Liver (tissue), 8 donors: ENCODE measurements at regions not wholly inside any gene's neighbourhood (a gene's known extent, or its start where the extent isn't known, plus 50 kb on each side); places are given as distances from the start of the nearest gene placed in this dataset.

Experiments
- DNase-seq: peaks from one replicate; pipeline ENCODE4 v3.0.0-alpha.2; 2017; ENCODE audit warnings: low spot score
- H3K27ac ChIP-seq, 2 donors: one replicate each; pipeline ENCODE4 v1.7.0; 2013; ENCODE audit warnings: inconsistent platforms in 2 of 2, low read length in 2 of 2, control low read depth in 1 of 2, low read depth in 1 of 2, mild to moderate bottlenecking in 1 of 2
- H3K27me3 ChIP-seq, 4 donors: one replicate each; pipeline versions ENCODE4 v1.6.1 to v1.7.0; 2013; ENCODE audit warnings: low read length in 3 of 4, inconsistent platforms in 1 of 4, mild to moderate bottlenecking in 1 of 4, moderate library complexity in 1 of 4; ENCODE audit not compliant: control insufficient read depth in 4 of 4, insufficient read depth in 4 of 4
- H3K36me3 ChIP-seq, 4 donors: one replicate each; pipeline versions ENCODE4 v1.6.1 to v1.7.0; 2013; ENCODE audit warnings: low read length in 3 of 4, mild to moderate bottlenecking in 3 of 4, low read depth in 1 of 4, moderate library complexity in 1 of 4; ENCODE audit not compliant: control insufficient read depth in 4 of 4, insufficient read depth in 3 of 4
- H3K4me1 ChIP-seq, 4 donors: one replicate each; pipeline versions ENCODE4 v1.6.1 to v1.7.0; 2013; ENCODE audit warnings: low read length in 3 of 4, mild to moderate bottlenecking in 3 of 4, moderate library complexity in 1 of 4; ENCODE audit not compliant: control insufficient read depth in 4 of 4, insufficient read depth in 4 of 4
- H3K4me3 ChIP-seq, 3 donors: one replicate each; pipeline versions ENCODE4 v1.6.1 to v1.7.0; 2013; ENCODE audit warnings: low read length in 3 of 3, control low read depth in 1 of 3, low read depth in 1 of 3, mild to moderate bottlenecking in 1 of 3
- H3K9ac ChIP-seq, 2 donors: one replicate each; pipeline ENCODE4 v1.7.0; 2013; ENCODE audit warnings: low read length in 2 of 2, mild to moderate bottlenecking in 2 of 2, moderate library complexity in 2 of 2, control low read depth in 1 of 2, low read depth in 1 of 2
- H3K9me3 ChIP-seq, 4 donors: one replicate each; pipeline versions ENCODE4 v1.6.1 to v1.7.0; 2013; ENCODE audit warnings: low read length in 3 of 4; ENCODE audit not compliant: control insufficient read depth in 4 of 4
- EGR1 ChIP-seq, 2 donors: IDR thresholded peaks; 2 replicates each; pipeline ENCODE4 v1.6.1; 2016 to 2018; ENCODE audit warnings: antibody characterized with exemption in 2 of 2, low read depth in 2 of 2
- FOXA1 ChIP-seq: IDR thresholded peaks from 2 replicates; pipeline ENCODE4 v1.6.1; 2016; ENCODE audit warnings: antibody characterized with exemption
- FOXA2 ChIP-seq: IDR thresholded peaks from 2 replicates; pipeline ENCODE4 v1.6.1; 2016; ENCODE audit warnings: antibody characterized with exemption
- GABPA ChIP-seq, 2 donors: IDR thresholded peaks in 1 of 2; conservative IDR thresholded peaks in 1 of 2; 2 replicates each; pipeline ENCODE4 v1.6.1; 2016; ENCODE audit warnings: antibody characterized with exemption in 2 of 2, mild to moderate bottlenecking in 1 of 2, moderate library complexity in 1 of 2
- HNF4A ChIP-seq, 2 donors: conservative IDR thresholded peaks; 2 replicates each; pipeline ENCODE4 v1.6.1; 2016; ENCODE audit warnings: antibody characterized with exemption in 2 of 2, mild to moderate bottlenecking in 2 of 2
- HNF4G ChIP-seq: IDR thresholded peaks from 2 replicates; pipeline ENCODE4 v1.6.1; 2016; ENCODE audit warnings: antibody characterized with exemption
- JUND ChIP-seq, 2 donors: IDR thresholded peaks; 2 replicates each; pipeline ENCODE4 v1.6.1; 2016; ENCODE audit warnings: antibody characterized with exemption in 2 of 2
- NR2F2 ChIP-seq: IDR thresholded peaks from 2 replicates; pipeline ENCODE4 v1.6.1; 2016; ENCODE audit warnings: antibody characterized with exemption
- RXRA ChIP-seq, 2 donors: IDR thresholded peaks; 2 replicates each; pipeline ENCODE4 v1.6.1; 2017 to 2018; ENCODE audit warnings: antibody characterized with exemption in 2 of 2, mild to moderate bottlenecking in 1 of 2
- SP1 ChIP-seq: IDR thresholded peaks from 2 replicates; pipeline ENCODE4 v1.6.1; 2018; ENCODE audit warnings: antibody characterized with exemption, mild to moderate bottlenecking
- TAF1 ChIP-seq: conservative IDR thresholded peaks from 2 replicates; pipeline ENCODE4 v1.6.1; 2016; ENCODE audit warnings: antibody characterized with exemption, mild to moderate bottlenecking
- YY1 ChIP-seq: IDR thresholded peaks from 2 replicates; pipeline ENCODE4 v1.6.1; 2016; ENCODE audit warnings: antibody characterized with exemption, mild to moderate bottlenecking
- WGBS: extraction: QIAGEN DNeasy Blood & Tissue Kit; methylation state at CpG from one replicate; pipeline ENCODE4 v1.1.7; 2013; 5-methylcytosine and 5-hydroxymethylcytosine counted together
- TF ChIP-seq, protein P1 (sequence below): fragments of 150-350 bp; IDR thresholded peaks from 2 replicates; pipeline ENCODE4 v1.5.1; 2017; ENCODE audit warnings: improper control_type of control experiment, low read depth, low read length; ENCODE audit not compliant: missing input control
- TF ChIP-seq, protein P2 (sequence below): IDR thresholded peaks from 2 replicates; pipeline ENCODE4 v1.6.1; 2016; ENCODE audit warnings: antibody characterized with exemption
- TF ChIP-seq, protein P3 (sequence below): IDR thresholded peaks from 2 replicates; pipeline ENCODE4 v1.6.1; 2016; ENCODE audit warnings: antibody characterized with exemption
- TF ChIP-seq, protein P4 (sequence below): IDR thresholded peaks from 2 replicates; pipeline ENCODE4 v1.6.1; 2016; ENCODE audit warnings: antibody characterized with exemption
- TF ChIP-seq, protein P5 (sequence below): IDR thresholded peaks from 2 replicates; pipeline ENCODE4 v1.6.1; 2016; ENCODE audit warnings: antibody characterized with exemption, mild to moderate bottlenecking
- donor health status: healthy.
- donor health status: healthy.
- donor health status: healthy.
- donor health status: healthy.
- donor health status: healthy.

DNA sequence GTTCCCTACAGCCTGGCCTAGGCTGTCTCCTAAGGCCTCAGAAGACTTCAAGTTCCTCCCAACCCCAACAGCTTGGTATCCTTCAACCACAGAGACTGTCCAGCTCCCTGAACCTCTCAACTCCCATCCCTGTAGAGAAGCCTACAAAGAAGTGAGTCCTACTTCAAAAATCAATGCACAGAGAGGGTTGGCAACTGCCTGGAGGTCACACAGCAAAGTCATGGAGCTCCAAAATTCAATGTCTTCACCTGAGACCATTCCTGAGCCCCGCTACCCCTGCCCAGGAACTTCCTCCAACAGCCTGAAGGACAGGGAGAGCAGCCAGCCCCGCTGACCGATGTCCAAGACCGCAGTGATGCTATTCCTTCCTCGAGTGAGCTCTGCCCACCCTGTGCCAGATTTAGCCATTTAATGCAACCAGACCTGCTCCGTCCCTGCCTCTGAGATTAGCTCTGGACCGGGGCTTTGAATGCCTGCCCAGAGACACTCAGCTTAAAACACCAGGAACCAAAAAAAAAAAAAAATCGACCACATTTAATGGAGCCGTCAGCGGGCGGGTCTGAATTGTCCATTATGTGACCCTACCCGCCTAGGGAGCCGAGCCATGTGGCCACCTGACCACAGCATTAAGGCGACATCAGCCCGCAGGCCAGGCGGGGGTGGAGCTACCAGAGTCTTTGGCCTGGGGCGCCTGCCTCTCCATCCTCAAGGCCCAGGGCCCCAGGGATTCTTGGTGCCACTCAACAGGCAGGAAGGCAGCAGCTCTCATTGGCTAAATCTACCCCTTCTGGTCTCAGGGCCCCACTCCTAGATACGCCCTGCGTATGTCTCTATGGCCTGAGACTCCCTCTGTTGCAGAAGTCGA lies 148.6 kb downstream of the SYF2 start:
- Histone ChIP-seq H3K27me3 (no peaks in the 10 kb centered on the region), H3K4me1 (no peaks in the 10 kb centered on the region), H3K9ac (no peak overlapping the region), H3K27ac (no peak overlapping the region), H3K36me3 (no peaks in the 10 kb centered on the region), H3K4me3 (no peak overlapping the region), H3K9me3 (no peaks in the 10 kb centered on the region)
- DNase-seq: no peak
- WGBS: 85% methylated on average over 20 of the region's 20 CpGs
- TF ChIP-seq, protein P1, sequence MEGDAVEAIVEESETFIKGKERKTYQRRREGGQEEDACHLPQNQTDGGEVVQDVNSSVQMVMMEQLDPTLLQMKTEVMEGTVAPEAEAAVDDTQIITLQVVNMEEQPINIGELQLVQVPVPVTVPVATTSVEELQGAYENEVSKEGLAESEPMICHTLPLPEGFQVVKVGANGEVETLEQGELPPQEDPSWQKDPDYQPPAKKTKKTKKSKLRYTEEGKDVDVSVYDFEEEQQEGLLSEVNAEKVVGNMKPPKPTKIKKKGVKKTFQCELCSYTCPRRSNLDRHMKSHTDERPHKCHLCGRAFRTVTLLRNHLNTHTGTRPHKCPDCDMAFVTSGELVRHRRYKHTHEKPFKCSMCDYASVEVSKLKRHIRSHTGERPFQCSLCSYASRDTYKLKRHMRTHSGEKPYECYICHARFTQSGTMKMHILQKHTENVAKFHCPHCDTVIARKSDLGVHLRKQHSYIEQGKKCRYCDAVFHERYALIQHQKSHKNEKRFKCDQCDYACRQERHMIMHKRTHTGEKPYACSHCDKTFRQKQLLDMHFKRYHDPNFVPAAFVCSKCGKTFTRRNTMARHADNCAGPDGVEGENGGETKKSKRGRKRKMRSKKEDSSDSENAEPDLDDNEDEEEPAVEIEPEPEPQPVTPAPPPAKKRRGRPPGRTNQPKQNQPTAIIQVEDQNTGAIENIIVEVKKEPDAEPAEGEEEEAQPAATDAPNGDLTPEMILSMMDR: no peak
- TF ChIP-seq SP1 (no peak), HNF4A (conservative IDR thresholded peaks at IDR 0.05) (no peak), JUND (IDR thresholded peaks at IDR 0.05) (no peak), YY1 (no peak), TAF1 (no peak), EGR1 (IDR thresholded peaks at IDR 0.05; ENCODE audit: low read depth in 2 of 2) (no peak), RXRA (IDR thresholded peaks at IDR 0.05) (no peak)
- TF ChIP-seq, protein P2, sequence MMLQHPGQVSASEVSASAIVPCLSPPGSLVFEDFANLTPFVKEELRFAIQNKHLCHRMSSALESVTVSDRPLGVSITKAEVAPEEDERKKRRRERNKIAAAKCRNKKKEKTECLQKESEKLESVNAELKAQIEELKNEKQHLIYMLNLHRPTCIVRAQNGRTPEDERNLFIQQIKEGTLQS: no peak
- TF ChIP-seq, protein P3, sequence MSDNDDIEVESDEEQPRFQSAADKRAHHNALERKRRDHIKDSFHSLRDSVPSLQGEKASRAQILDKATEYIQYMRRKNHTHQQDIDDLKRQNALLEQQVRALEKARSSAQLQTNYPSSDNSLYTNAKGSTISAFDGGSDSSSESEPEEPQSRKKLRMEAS: no peak
- TF ChIP-seq, protein P4, sequence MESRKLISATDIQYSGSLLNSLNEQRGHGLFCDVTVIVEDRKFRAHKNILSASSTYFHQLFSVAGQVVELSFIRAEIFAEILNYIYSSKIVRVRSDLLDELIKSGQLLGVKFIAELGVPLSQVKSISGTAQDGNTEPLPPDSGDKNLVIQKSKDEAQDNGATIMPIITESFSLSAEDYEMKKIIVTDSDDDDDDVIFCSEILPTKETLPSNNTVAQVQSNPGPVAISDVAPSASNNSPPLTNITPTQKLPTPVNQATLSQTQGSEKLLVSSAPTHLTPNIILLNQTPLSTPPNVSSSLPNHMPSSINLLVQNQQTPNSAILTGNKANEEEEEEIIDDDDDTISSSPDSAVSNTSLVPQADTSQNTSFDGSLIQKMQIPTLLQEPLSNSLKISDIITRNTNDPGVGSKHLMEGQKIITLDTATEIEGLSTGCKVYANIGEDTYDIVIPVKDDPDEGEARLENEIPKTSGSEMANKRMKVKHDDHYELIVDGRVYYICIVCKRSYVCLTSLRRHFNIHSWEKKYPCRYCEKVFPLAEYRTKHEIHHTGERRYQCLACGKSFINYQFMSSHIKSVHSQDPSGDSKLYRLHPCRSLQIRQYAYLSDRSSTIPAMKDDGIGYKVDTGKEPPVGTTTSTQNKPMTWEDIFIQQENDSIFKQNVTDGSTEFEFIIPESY: no peak

DNA sequence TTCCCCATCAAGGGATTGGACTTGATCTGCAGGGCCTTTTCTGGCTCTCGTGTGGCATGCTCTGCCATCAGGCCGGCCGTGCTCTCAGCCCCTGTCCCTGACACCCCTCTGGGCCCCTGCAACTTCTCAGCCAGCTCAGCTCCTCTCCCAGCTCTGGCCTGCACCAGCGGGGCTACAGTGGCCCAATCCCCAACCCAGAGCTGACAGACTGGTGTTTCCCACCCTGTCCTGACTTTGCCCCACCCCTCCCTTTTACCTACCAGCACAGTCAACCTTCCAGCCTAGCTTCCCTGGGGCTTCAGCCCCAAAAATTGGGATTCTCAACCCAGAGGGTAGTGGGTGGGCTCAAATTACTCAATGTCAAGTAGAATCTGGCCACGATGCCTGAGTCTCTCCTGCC lies 149.3 kb downstream of the SYF2 start:
- DNase-seq: no peak
- no peaks in the 10 kb centered on the region for H3K9me3 ChIP-seq
- 92% methylated on average over 5 of the region's 5 CpGs for WGBS
- no peak overlapping the region for H3K27ac ChIP-seq
- H3K4me3 ChIP-seq: no peak overlapping the region
- no peaks in the 10 kb centered on the region for H3K27me3 ChIP-seq
- no peaks in the 10 kb centered on the region for H3K36me3 ChIP-seq
- no peak overlapping the region for H3K9ac ChIP-seq
- no peaks in the 10 kb centered on the region for H3K4me1 ChIP-seq
- TF ChIP-seq, protein P3: no peak
- TF ChIP-seq, protein P4: no peak
- TF ChIP-seq HNF4A (conservative IDR thresholded peaks at IDR 0.05): no peak
- TF ChIP-seq NR2F2: no peak
- TF ChIP-seq SP1: no peak
- no peak for TF ChIP-seq GABPA (IDR thresholded peaks at IDR 0.05 in 1 of 2, conservative IDR thresholded peaks at IDR 0.05 in 1 of 2)
- TF ChIP-seq, protein P5, sequence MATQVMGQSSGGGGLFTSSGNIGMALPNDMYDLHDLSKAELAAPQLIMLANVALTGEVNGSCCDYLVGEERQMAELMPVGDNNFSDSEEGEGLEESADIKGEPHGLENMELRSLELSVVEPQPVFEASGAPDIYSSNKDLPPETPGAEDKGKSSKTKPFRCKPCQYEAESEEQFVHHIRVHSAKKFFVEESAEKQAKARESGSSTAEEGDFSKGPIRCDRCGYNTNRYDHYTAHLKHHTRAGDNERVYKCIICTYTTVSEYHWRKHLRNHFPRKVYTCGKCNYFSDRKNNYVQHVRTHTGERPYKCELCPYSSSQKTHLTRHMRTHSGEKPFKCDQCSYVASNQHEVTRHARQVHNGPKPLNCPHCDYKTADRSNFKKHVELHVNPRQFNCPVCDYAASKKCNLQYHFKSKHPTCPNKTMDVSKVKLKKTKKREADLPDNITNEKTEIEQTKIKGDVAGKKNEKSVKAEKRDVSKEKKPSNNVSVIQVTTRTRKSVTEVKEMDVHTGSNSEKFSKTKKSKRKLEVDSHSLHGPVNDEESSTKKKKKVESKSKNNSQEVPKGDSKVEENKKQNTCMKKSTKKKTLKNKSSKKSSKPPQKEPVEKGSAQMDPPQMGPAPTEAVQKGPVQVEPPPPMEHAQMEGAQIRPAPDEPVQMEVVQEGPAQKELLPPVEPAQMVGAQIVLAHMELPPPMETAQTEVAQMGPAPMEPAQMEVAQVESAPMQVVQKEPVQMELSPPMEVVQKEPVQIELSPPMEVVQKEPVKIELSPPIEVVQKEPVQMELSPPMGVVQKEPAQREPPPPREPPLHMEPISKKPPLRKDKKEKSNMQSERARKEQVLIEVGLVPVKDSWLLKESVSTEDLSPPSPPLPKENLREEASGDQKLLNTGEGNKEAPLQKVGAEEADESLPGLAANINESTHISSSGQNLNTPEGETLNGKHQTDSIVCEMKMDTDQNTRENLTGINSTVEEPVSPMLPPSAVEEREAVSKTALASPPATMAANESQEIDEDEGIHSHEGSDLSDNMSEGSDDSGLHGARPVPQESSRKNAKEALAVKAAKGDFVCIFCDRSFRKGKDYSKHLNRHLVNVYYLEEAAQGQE: no peak
- no peak for TF ChIP-seq FOXA2
- no peak for TF ChIP-seq HNF4G
- TF ChIP-seq FOXA1: no peak
- no peak for TF ChIP-seq TAF1
- TF ChIP-seq YY1: no peak
- TF ChIP-seq, protein P2: no peak
- no peak for TF ChIP-seq JUND (IDR thresholded peaks at IDR 0.05)
- TF ChIP-seq, protein P1: no peak
